Fibroblast of pulmonary artery (primary cell): ENCODE measurements at regions not wholly inside any gene's neighbourhood (a gene's known extent, or its start where the extent isn't known, plus 50 kb on each side); places are given as distances from the start of the nearest gene placed in this dataset.

Experiments
- DNase-seq: peaks from one replicate; pipeline ENCODE4 v3.0.0-alpha.2; 2010; ENCODE audit warnings: low read depth
- H3K4me3 ChIP-seq: replicated peaks from 2 replicates; pipeline ENCODE4 v1.5.1; 2011; ENCODE audit warnings: low read depth, mild to moderate bottlenecking, control low read depth, low read length, moderate library complexity
- TF ChIP-seq, protein P1 (sequence below): IDR thresholded peaks from 2 replicates; pipeline ENCODE4 v1.5.1; 2011; ENCODE audit warnings: mild to moderate bottlenecking, control low read depth, low read length, inconsistent platforms; ENCODE audit errors: missing control alignments

DNA sequence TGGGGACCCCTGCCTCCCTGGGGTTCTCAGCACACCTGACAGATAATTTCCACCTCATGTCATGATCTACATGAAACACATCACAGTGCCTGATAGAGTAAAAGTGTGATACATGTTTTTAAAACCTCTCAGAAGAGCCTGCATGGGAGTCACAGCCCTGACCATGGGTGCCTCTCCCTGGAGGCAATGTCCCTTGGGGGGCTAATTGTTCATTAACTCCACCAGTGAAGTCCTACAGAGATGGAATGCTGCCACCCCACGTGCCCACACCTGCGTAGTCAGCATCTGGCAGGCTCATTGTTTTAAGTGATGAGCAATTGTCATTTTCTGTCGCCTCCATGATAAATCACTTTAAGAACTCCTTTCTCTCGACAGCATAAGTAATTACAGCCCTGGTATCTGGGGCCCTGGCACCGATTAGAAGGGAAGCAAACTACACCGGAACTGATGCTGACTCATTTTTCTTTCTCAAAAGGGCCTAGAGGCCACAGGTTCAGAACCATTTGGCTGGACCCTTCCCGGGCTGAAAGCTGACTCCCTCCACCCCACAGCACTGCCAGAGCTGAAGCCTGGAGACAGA lies 109.6 kb upstream of the GJB5 start:
- H3K4me3 ChIP-seq, result no peak overlapping the region
- no peak for DNase-seq
- TF ChIP-seq, protein P1, sequence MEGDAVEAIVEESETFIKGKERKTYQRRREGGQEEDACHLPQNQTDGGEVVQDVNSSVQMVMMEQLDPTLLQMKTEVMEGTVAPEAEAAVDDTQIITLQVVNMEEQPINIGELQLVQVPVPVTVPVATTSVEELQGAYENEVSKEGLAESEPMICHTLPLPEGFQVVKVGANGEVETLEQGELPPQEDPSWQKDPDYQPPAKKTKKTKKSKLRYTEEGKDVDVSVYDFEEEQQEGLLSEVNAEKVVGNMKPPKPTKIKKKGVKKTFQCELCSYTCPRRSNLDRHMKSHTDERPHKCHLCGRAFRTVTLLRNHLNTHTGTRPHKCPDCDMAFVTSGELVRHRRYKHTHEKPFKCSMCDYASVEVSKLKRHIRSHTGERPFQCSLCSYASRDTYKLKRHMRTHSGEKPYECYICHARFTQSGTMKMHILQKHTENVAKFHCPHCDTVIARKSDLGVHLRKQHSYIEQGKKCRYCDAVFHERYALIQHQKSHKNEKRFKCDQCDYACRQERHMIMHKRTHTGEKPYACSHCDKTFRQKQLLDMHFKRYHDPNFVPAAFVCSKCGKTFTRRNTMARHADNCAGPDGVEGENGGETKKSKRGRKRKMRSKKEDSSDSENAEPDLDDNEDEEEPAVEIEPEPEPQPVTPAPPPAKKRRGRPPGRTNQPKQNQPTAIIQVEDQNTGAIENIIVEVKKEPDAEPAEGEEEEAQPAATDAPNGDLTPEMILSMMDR, result no peak

DNA sequence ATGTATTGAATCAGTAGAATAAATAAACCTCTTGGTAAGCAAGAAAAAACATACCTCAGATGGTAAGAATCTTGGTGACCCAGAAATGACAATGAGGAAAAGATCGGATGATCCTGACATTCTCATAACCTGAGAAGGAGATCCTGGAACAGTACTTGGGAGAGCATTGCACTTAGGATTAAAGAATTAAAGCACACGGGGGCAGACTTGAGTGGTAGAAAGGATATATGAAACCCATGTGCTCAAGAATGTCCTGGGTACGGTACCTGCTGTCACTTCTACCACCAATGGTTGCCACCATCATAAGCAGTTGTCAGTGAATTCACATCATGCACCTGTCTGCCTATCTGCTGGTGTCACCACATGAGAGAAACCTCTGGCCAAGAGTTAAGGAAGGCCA lies 108.9 kb upstream of the GJB5 start:
- no peak for DNase-seq
- TF ChIP-seq, protein P1, result no peak
- no peak overlapping the region for H3K4me3 ChIP-seq

DNA sequence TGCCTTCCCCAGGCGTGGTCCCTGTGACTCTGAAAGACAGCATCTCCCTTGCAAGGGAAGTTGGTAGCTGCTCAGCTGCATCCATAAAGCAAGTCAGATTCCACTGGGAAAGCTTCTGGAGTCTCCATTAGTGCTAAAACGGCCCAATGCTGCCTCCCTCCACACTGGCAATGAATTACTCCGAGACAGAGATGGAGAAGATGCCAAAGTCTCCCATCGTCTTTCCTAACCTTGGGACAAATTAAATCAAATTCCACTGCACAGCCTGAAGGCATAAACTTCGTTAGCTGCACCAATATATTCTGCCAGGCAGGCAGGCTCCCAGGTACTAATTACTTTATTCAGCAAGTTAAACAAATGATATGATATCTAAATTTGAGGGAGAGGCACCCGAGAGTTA lies 106.3 kb upstream of the GJB5 start:
- TF ChIP-seq, protein P1, result no peak
- DNase-seq, result no peak
- H3K4me3 ChIP-seq, result no peak overlapping the region

DNA sequence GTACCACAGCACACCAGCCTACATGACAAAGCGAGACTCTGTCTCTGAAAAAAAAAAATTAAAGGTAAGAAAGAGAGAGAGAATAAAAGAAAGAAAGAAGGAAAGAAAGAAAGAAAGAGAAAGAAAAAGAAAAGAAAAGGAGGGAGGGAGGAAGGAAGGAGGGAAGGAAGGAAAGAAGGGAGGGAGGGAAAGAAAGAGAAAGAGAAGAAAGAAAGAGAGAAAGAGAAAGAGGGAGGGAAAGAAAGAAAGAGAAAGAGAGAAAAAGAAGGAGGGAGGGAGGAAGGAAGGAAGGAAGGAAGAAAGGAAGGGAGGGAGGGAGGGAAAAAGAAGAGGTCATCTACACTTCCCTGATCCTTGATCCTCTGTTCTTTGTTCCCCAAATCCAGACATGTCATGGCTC lies 104.8 kb upstream of the GJB5 start:
- TF ChIP-seq, protein P1, result no peak
- DNase-seq, result no peak
- H3K4me3 ChIP-seq, result no peak overlapping the region

DNA sequence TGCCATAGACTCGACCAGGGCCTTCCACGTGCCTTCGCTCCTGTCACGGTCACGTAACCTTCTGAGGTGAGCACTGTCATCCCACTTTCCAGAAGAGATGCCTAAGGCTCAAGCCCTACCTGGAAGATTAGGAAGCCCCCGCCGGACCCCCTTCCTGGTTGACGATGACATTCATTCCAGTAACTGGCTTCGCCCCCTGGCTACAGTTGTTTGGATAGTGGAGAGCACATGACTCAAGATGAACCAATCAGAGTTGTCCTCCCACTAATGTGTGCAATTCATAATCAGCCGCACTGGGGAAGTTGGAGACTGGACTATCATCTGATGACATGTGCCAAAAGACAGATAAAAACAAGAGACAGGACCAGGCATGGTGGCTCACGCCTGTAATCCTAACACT lies 104.0 kb upstream of the GJB5 start:
- TF ChIP-seq, protein P1, result no peak
- DNase-seq, result no peak
- H3K4me3 ChIP-seq, result no peak overlapping the region

DNA sequence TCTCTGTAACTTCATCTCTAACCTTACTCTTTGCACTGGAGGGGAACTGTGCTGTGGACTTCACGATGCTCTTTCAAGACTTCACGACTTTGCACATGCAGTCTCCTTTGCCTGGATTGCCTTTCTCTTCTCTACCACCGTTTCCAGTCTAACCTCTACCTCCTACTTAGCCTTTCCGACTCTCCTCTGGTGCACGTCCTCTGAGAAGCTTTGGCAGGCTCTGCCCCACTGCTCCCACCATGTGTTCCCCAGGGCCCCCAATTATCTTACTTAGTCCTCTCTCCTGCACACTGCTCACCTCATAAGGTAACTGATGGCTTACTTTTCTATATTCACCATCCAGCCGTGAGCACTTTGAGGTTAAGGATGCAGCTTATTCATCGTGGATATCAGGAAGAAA lies 101.7 kb upstream of the GJB5 start:
- TF ChIP-seq, protein P1, result no peak
- no peak overlapping the region for H3K4me3 ChIP-seq
- no peak for DNase-seq

DNA sequence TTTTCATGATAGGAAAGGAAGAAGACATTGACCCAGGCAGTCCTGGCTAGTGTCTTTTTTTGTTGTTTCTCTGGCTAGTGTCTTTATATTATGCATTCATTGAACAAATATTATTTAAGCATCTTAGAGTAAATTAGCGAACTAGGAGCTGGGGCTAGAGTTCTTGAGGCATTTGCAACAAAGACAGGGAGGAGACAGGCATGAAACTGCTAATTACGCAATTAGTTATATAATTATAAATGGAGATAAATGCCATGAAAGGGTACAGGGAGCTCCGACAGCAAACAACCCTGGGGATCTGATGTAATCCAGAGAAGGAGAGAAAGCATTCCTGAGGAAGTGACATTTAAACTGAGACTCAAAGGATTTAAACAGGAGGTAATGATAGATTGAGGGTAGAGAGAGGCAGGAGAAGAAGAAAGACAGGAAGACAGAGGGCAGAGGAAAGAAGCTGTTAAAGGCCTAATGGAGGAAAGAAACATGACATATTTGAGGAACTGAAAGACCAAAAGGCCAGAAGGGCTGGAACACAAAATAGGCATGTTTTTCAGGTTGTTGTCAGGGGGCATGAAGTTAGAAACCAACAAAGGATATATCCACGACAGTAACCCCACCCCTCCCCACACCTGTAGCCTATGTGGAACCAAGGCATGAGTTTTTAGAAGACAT lies 99.5 kb upstream of the GJB5 start:
- no peak overlapping the region for H3K4me3 ChIP-seq
- TF ChIP-seq, protein P1, result no peak
- DNase-seq, result no peak
